ENCODE measurements at regions not wholly inside any gene's neighbourhood (a gene's known extent, or its start where the extent isn't known, plus 50 kb on each side); places are given as distances from the start of the nearest gene placed in this dataset.

GRCh38 chr4:107541511-107541910, 178.5 kb downstream of the PAPSS1 start (continued):
- TF ChIP-seq, protein P1, sequence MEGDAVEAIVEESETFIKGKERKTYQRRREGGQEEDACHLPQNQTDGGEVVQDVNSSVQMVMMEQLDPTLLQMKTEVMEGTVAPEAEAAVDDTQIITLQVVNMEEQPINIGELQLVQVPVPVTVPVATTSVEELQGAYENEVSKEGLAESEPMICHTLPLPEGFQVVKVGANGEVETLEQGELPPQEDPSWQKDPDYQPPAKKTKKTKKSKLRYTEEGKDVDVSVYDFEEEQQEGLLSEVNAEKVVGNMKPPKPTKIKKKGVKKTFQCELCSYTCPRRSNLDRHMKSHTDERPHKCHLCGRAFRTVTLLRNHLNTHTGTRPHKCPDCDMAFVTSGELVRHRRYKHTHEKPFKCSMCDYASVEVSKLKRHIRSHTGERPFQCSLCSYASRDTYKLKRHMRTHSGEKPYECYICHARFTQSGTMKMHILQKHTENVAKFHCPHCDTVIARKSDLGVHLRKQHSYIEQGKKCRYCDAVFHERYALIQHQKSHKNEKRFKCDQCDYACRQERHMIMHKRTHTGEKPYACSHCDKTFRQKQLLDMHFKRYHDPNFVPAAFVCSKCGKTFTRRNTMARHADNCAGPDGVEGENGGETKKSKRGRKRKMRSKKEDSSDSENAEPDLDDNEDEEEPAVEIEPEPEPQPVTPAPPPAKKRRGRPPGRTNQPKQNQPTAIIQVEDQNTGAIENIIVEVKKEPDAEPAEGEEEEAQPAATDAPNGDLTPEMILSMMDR (conservative IDR thresholded peaks at IDR 0.05; ENCODE audit: low read depth in 2 of 2), result no peak
- TF ChIP-seq NANOG (IDR thresholded peaks at IDR 0.05; ENCODE audit: borderline replicate concordance), result no peak
- no peak for TF ChIP-seq JUNB (IDR thresholded peaks at IDR 0.05; ENCODE audit: unreplicated experiment)

DNA sequence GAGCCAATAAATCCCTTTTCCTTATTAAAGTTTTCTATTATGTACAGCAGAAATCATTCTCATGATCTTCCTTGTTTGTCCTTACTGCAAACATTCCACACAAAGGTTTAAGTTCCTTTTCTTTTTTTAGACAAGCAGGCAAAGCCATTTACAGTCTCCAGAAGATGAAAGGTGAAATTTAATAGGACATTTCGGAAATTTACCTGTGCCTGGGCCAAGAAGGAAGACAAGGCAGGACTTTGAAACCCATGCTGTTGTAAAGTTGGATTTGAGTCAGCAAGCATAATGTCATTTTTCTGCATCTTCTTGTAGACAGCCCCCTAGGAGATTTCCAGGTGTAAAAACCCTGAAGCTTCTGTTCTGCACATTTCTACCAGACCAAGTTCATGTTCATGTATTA, 188.1 kb downstream of the PAPSS1 start:
- H3K27ac Mint-ChIP-seq, result no peak overlapping the region
- H3K4me3 Mint-ChIP-seq, result no peak overlapping the region
- DNase-seq (ENCODE audit: low spot score), result no peak
- H3K36me3 Mint-ChIP-seq (ENCODE audit: low read depth), result no peaks in the 10 kb centered on the region
- H3F3A ChIP-seq (replicated peaks; ENCODE audit: low read depth), result no peaks in the 10 kb centered on the region
- no peak overlapping the region for H3K4me3 ChIP-seq
- no peak overlapping the region for H2AFZ ChIP-seq
- no peaks in the 10 kb centered on the region for H3K27me3 ChIP-seq (ENCODE audit: insufficient read depth)
- H3K27me3 Mint-ChIP-seq (ENCODE audit: insufficient read depth, low read depth, poor library complexity), result no peaks in the 10 kb centered on the region
- no peak for ATAC-seq
- H3K36me3 ChIP-seq (ENCODE audit: insufficient read depth), result no peaks in the 10 kb centered on the region
- no peaks in the 10 kb centered on the region; the same call in 2 of the 3 replicates for H3K9me3 Mint-ChIP-seq
- no peaks in the 10 kb centered on the region for H3K79me2 ChIP-seq (replicated peaks; ENCODE audit: insufficient read depth)
- H4K20me1 ChIP-seq (replicated peaks; ENCODE audit: insufficient read depth), result no peaks in the 10 kb centered on the region
- H3K9me2 ChIP-seq (ENCODE audit: insufficient read depth), result no peaks in the 10 kb centered on the region
- H3K27ac ChIP-seq (ENCODE audit: low read depth), result no peak overlapping the region
- H3K4me1 Mint-ChIP-seq, result no peaks in the 10 kb centered on the region
- no peaks in the 10 kb centered on the region for H3K4me1 ChIP-seq (ENCODE audit: insufficient read depth)
- no peak overlapping the region for H3K4me2 ChIP-seq
- TF ChIP-seq REST (IDR thresholded peaks at IDR 0.05; ENCODE audit: unreplicated experiment) (no peak), POLR2AphosphoS5 (IDR thresholded peaks at IDR 0.05; ENCODE audit: low read depth) (no peak), EZH2 (IDR thresholded peaks at IDR 0.05; ENCODE audit: low read depth, unreplicated experiment) (no peak), STAT1 (IDR thresholded peaks at IDR 0.05; ENCODE audit: unreplicated experiment) (no peak), NANOG (IDR thresholded peaks at IDR 0.05; ENCODE audit: borderline replicate concordance) (no peak), ZNF331 (CRISPR knock-in tag; IDR thresholded peaks at IDR 0.05; ENCODE audit: low read depth) (no peak), JUNB (IDR thresholded peaks at IDR 0.05; ENCODE audit: unreplicated experiment) (no peak), ZNF114 (CRISPR knock-in tag; IDR thresholded peaks at IDR 0.05) (no peak), CREB1 (CRISPR knock-in tag; IDR thresholded peaks at IDR 0.05; ENCODE audit: low read depth) (no peak)
- TF ChIP-seq, protein P2, sequence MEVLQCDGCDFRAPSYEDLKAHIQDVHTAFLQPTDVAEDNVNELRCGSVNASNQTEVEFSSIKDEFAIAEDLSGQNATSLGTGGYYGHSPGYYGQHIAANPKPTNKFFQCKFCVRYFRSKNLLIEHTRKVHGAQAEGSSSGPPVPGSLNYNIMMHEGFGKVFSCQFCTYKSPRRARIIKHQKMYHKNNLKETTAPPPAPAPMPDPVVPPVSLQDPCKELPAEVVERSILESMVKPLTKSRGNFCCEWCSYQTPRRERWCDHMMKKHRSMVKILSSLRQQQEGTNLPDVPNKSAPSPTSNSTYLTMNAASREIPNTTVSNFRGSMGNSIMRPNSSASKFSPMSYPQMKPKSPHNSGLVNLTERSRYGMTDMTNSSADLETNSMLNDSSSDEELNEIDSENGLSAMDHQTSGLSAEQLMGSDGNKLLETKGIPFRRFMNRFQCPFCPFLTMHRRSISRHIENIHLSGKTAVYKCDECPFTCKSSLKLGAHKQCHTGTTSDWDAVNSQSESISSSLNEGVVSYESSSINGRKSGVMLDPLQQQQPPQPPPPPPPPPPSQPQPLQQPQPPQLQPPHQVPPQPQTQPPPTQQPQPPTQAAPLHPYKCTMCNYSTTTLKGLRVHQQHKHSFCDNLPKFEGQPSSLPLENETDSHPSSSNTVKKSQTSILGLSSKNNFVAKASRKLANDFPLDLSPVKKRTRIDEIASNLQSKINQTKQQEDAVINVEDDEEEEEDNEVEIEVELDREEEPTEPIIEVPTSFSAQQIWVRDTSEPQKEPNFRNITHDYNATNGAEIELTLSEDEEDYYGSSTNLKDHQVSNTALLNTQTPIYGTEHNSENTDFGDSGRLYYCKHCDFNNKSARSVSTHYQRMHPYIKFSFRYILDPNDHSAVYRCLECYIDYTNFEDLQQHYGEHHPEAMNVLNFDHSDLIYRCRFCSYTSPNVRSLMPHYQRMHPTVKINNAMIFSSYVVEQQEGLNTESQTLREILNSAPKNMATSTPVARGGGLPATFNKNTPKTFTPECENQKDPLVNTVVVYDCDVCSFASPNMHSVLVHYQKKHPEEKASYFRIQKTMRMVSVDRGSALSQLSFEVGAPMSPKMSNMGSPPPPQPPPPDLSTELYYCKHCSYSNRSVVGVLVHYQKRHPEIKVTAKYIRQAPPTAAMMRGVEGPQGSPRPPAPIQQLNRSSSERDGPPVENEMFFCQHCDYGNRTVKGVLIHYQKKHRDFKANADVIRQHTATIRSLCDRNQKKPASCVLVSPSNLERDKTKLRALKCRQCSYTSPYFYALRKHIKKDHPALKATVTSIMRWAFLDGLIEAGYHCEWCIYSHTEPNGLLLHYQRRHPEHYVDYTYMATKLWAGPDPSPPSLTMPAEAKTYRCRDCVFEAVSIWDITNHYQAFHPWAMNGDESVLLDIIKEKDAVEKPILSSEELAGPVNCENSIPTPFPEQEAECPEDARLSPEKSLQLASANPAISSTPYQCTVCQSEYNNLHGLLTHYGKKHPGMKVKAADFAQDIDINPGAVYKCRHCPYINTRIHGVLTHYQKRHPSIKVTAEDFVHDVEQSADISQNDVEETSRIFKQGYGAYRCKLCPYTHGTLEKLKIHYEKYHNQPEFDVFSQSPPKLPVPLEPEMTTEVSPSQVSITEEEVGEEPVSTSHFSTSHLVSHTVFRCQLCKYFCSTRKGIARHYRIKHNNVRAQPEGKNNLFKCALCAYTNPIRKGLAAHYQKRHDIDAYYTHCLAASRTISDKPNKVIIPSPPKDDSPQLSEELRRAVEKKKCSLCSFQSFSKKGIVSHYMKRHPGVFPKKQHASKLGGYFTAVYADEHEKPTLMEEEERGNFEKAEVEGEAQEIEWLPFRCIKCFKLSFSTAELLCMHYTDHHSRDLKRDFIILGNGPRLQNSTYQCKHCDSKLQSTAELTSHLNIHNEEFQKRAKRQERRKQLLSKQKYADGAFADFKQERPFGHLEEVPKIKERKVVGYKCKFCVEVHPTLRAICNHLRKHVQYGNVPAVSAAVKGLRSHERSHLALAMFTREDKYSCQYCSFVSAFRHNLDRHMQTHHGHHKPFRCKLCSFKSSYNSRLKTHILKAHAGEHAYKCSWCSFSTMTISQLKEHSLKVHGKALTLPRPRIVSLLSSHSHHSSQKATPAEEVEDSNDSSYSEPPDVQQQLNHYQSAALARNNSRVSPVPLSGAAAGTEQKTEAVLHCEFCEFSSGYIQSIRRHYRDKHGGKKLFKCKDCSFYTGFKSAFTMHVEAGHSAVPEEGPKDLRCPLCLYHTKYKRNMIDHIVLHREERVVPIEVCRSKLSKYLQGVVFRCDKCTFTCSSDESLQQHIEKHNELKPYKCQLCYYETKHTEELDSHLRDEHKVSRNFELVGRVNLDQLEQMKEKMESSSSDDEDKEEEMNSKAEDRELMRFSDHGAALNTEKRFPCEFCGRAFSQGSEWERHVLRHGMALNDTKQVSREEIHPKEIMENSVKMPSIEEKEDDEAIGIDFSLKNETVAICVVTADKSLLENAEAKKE (CRISPR knock-in tag; IDR thresholded peaks at IDR 0.05), result no peak
- TF ChIP-seq, protein P3, sequence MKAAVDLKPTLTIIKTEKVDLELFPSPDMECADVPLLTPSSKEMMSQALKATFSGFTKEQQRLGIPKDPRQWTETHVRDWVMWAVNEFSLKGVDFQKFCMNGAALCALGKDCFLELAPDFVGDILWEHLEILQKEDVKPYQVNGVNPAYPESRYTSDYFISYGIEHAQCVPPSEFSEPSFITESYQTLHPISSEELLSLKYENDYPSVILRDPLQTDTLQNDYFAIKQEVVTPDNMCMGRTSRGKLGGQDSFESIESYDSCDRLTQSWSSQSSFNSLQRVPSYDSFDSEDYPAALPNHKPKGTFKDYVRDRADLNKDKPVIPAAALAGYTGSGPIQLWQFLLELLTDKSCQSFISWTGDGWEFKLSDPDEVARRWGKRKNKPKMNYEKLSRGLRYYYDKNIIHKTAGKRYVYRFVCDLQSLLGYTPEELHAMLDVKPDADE (IDR thresholded peaks at IDR 0.05), result no peak

All from GM23338 (cell line).